ENCODE measurements at regions not wholly inside any gene's neighbourhood (a gene's known extent, or its start where the extent isn't known, plus 50 kb on each side); places are given as distances from the start of the nearest gene placed in this dataset.

DNA sequence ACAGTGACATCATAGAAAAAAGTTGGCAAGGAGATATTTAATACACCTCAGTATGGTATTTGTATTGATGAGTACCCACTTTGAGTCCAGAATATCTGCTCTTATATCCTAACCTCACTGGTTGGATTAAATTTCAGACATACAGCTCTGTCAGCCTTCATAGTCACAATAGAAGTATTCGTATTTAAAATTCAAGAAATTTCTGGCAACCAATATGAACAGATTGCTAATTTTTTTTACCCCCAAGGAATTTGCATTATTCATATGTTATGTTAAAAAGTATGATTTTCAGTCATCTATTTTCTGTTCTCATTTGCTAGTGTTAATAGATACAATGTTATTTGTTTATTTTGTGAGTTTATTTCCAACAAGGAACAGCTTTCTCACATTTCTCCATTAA, 1306.8 kb upstream of the NXPH2 start:
- TF ChIP-seq POLR2AphosphoS5 (IDR thresholded peaks at IDR 0.05; ENCODE audit: low read depth, low read length) (no peak), TCF7L2 (IDR thresholded peaks at IDR 0.05; ENCODE audit: low read depth, low read length) (no peak)
- TF ChIP-seq, protein P1, sequence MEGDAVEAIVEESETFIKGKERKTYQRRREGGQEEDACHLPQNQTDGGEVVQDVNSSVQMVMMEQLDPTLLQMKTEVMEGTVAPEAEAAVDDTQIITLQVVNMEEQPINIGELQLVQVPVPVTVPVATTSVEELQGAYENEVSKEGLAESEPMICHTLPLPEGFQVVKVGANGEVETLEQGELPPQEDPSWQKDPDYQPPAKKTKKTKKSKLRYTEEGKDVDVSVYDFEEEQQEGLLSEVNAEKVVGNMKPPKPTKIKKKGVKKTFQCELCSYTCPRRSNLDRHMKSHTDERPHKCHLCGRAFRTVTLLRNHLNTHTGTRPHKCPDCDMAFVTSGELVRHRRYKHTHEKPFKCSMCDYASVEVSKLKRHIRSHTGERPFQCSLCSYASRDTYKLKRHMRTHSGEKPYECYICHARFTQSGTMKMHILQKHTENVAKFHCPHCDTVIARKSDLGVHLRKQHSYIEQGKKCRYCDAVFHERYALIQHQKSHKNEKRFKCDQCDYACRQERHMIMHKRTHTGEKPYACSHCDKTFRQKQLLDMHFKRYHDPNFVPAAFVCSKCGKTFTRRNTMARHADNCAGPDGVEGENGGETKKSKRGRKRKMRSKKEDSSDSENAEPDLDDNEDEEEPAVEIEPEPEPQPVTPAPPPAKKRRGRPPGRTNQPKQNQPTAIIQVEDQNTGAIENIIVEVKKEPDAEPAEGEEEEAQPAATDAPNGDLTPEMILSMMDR (IDR thresholded peaks at IDR 0.05): no peak
